Esophagus muscularis mucosa (tissue), 4 donors: ENCODE measurements at regions not wholly inside any gene's neighbourhood (a gene's known extent, or its start where the extent isn't known, plus 50 kb on each side); places are given as distances from the start of the nearest gene placed in this dataset.

Experiments used
- DNase-seq: peaks from one replicate; pipeline ENCODE4 v3.0.0-alpha.2; 2017; ENCODE audit errors: extremely low spot score
- H3K27ac ChIP-seq, 4 donors: fragments of 200-600 bp; sonication (generic); replicated peaks in 1 of 4; 1 replicate in 3 of 4; 2 replicates in 1 of 4; pipeline ENCODE4 v1.5.1; 2016 to 2019; ENCODE audit warnings: mild to moderate bottlenecking in 1 of 4
- H3K27me3 ChIP-seq, 4 donors: fragments of 200-600 bp; sonication (generic); one replicate each; pipeline versions ENCODE4 v1.5.1 to v1.6.0; 2016 to 2019
- H3K36me3 ChIP-seq, 4 donors: fragments of 200-600 bp; sonication (generic); one replicate each; pipeline ENCODE4 v1.5.1; 2016 to 2019
- H3K4me1 ChIP-seq, 4 donors: fragments of 200-600 bp; sonication (generic); one replicate each; pipeline ENCODE4 v1.5.1; 2016 to 2019
- H3K4me3 ChIP-seq, 4 donors: fragments of 200-600 bp; sonication (generic); 1 replicate in 2 of 4; 2 replicates in 2 of 4; pipeline ENCODE4 v1.5.1; 2016 to 2019; ENCODE audit warnings: mild to moderate bottlenecking in 4 of 4, moderate library complexity in 1 of 4
- H3K9me3 ChIP-seq, 4 donors: fragments of 200-600 bp; sonication (generic); 1 replicate in 3 of 4; 2 replicates in 1 of 4; pipeline ENCODE4 v1.5.1; 2016 to 2019
- EP300 ChIP-seq: sonication (generic); formaldehyde crosslinking; IDR thresholded peaks from one replicate; pipeline ENCODE4 v1.6.1; 2017; ENCODE audit warnings: antibody characterized with exemption
- POLR2A ChIP-seq: fragments of 450-650 bp; IDR thresholded peaks from one replicate; pipeline ENCODE4 v1.6.1; 2017; ENCODE audit warnings: antibody characterized with exemption, moderate library complexity, mild to moderate bottlenecking, low read depth
- POLR2AphosphoS5 ChIP-seq, 2 donors: sonication (generic); formaldehyde crosslinking; IDR thresholded peaks; one replicate each; pipeline ENCODE4 v1.6.1; 2017; ENCODE audit warnings: antibody characterized with exemption in 2 of 2
- WGBS: methylation state at CpG from one replicate; pipeline ENCODE4 v1.1.5; 2018; 5-methylcytosine and 5-hydroxymethylcytosine counted together
- intact Hi-C: fragments of 100-400 bp; cut with DNase I; formaldehyde crosslinking; loops from one replicate; pipeline ENCODE4 v1.15.1; 2023
- TF ChIP-seq, protein P1 (sequence below), 3 experiments: fragments of 200-600 bp in 2 of 3; fragments of 450-650 bp in 1 of 3; sonication (generic) in 2 of 3; IDR thresholded peaks; one replicate each; pipeline ENCODE4 v1.5.1; 2017 to 2019; ENCODE audit warnings: antibody characterized with exemption in 3 of 3, mild to moderate bottlenecking in 2 of 3, moderate library complexity in 1 of 3

DNA sequence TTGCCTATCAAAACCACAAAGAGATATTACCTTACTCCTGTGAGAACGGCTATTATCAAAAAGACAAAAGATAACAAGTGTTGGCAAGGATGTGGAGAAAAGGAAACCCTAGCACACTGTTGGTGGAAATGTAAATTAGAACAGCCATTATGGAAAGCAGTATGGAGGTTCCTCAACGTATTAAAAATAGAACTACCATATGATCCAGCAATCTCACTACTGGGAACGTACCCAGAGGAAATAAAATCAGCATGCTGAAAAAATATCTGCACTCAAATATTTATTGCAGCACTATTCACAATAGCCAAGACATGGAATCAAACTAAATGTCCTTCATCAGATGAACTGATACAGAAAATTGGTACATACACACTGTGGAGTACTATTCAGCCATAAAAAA, 149.4 kb upstream of the MLN start:
- 55% methylated on average over 3 of the region's 3 CpGs for WGBS
- TF ChIP-seq EP300, result no peak
- TF ChIP-seq POLR2A, result no peak
- no peak for TF ChIP-seq POLR2AphosphoS5 (IDR thresholded peaks at IDR 0.05)
- TF ChIP-seq, protein P1, sequence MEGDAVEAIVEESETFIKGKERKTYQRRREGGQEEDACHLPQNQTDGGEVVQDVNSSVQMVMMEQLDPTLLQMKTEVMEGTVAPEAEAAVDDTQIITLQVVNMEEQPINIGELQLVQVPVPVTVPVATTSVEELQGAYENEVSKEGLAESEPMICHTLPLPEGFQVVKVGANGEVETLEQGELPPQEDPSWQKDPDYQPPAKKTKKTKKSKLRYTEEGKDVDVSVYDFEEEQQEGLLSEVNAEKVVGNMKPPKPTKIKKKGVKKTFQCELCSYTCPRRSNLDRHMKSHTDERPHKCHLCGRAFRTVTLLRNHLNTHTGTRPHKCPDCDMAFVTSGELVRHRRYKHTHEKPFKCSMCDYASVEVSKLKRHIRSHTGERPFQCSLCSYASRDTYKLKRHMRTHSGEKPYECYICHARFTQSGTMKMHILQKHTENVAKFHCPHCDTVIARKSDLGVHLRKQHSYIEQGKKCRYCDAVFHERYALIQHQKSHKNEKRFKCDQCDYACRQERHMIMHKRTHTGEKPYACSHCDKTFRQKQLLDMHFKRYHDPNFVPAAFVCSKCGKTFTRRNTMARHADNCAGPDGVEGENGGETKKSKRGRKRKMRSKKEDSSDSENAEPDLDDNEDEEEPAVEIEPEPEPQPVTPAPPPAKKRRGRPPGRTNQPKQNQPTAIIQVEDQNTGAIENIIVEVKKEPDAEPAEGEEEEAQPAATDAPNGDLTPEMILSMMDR (IDR thresholded peaks at IDR 0.05), result no peak

DNA sequence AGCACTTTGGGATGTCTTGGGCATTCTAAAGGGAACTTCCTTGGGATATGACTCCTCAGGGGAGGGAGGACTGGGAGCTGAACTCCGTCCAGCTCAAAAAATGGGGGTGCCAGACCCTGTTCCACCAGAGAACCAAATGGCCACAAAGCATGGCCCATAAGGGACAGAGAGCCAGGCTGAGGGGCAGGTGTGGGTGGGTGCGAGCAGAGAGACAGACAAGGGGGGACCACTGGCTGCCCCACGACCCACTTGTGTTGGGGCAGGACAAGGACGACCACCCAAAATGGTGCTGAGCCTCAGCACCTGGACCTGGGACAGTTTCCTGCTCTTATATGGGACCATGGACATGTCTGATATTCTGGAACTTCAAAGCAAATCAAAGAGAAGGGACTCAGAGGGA, 148.2 kb upstream of the MLN start:
- no peaks in the 10 kb centered on the region for H3K4me1 ChIP-seq
- no peak for TF ChIP-seq POLR2A
- TF ChIP-seq, protein P1 (IDR thresholded peaks at IDR 0.05), result no peak
- TF ChIP-seq POLR2AphosphoS5 (IDR thresholded peaks at IDR 0.05), result no peak
- no peak for TF ChIP-seq EP300
- DNase-seq, result no peak
- no peak overlapping the region for H3K4me3 ChIP-seq
- H3K36me3 ChIP-seq, result no peaks in the 10 kb centered on the region
- intact Hi-C loops, result no loop called here
- no peak overlapping the region for H3K27ac ChIP-seq
- peaks cover 0 to 28% (median 0%) of the 10 kb centered on the region in 4 donors for H3K27me3 ChIP-seq
- H3K9me3 ChIP-seq, result no peaks in the 10 kb centered on the region
- WGBS, result 77% methylated on average over 4 of the region's 4 CpGs

More for the DNA sequence above, 149.4 kb upstream of the MLN start:
- Histone ChIP-seq H3K9me3 (no peaks in the 10 kb centered on the region), H3K4me1 (no peaks in the 10 kb centered on the region), H3K4me3 (no peak overlapping the region), H3K27me3 (peaks cover 0 to 31% (median 0%) of the 10 kb centered on the region in 4 donors), H3K27ac (no peak overlapping the region), H3K36me3 (no peaks in the 10 kb centered on the region)
- intact Hi-C loops, result no loop called here
- DNase-seq, result no peak

DNA sequence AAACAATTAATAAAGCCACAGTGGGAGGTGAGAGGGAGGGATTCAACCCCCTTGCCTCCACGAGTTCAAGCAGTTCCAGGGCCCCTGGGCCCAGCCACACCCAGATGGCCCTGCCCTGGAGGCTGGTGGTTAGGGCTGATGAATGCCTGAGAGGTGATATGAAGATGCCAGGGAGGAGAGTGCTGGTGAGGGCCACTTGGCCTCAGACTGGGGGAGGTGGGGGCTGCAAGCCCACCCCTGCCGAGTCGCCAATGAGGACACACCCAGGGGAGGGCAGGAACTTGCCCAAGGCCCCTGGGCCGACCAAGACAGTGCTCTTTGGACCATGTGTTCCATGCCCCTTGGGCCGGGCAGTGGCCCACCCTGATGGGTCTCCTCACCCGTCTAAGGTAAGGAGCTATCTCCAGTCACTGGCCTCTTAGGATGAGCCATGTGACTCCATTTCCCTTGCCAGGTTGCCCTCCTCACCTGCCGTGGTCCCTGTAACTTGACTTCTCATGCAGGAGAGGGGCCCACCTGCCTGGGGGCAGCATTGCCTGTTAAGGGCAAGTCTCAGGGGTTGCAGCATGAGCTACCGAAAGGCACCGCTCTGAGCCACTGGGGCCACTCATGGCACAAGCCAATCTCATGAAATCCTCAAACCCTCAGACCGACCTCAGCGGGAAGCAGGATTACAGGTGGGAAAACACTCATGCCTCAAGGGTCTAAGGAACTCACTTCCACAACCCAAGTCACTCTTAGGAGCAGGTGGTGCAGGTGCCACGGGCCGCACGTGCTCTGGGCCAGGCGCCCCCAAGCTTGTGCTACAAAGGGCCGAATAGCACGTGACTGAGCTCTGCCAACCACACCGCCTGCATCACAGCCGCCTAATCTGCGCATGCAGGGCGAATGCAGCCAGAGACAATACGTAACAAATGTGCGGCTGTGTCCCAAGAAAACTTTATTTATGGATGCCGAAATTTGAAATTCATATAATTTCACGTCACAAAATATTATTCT, 147.4 kb upstream of the MLN start:
- TF ChIP-seq, protein P1 (IDR thresholded peaks at IDR 0.05), result no peak
- TF ChIP-seq EP300 (no peak), POLR2AphosphoS5 (IDR thresholded peaks at IDR 0.05) (no peak), POLR2A (no peak)
- Histone ChIP-seq H3K4me3 (no peak overlapping the region), H3K9me3 (no peaks in the 10 kb centered on the region), H3K27me3 (peaks cover 0 to 28% (median 0%) of the 10 kb centered on the region in 4 donors), H3K27ac (no peak overlapping the region), H3K4me1 (no peaks in the 10 kb centered on the region), H3K36me3 (no peaks in the 10 kb centered on the region)
- no peak for DNase-seq
- intact Hi-C loops, result no loop called here
- WGBS, result 89% methylated on average over 21 of the region's 25 CpGs

DNA sequence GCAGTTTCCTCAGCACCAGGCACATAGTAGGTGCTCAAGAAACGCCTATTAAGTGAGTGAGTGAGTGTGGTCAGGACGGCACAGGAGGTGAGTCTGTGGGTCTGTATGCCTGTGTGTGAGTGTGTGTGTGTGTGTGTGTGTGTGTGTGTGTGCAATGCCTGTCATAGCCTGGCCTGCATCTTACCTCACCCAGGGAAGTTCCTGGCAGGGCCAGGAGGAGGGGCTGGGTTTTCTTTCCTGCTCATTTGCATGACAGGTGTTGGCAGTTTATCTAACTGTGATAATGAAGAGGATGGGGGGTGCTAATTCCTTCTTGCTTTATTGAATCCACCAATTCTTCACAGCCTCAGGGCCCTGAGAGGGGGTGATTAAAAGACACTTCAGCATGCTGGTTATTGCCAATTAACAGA, 146.7 kb upstream of the MLN start:
- TF ChIP-seq POLR2A (no peak), EP300 (no peak), POLR2AphosphoS5 (IDR thresholded peaks at IDR 0.05) (no peak)
- TF ChIP-seq, protein P1 (IDR thresholded peaks at IDR 0.05), result no peak
- no peak for DNase-seq
- Histone ChIP-seq H3K27ac (no peak overlapping the region), H3K4me3 (no peak overlapping the region), H3K4me1 (no peaks in the 10 kb centered on the region), H3K9me3 (no peaks in the 10 kb centered on the region), H3K36me3 (no peaks in the 10 kb centered on the region), H3K27me3 (peaks cover 0 to 28% (median 0%) of the 10 kb centered on the region in 4 donors)
- intact Hi-C loops, result no loop called here
- 90% methylated on average over 2 of the region's 2 CpGs for WGBS
